Stimulated activated CD4-positive, alpha-beta T cell treated with anti-CD3 and anti-CD28 coated beads, Interleukin-15, amount 100 ng/mL, for 48 hours (primary cell): ENCODE measurements at regions not wholly inside any gene's neighbourhood (a gene's known extent, or its start where the extent isn't known, plus 50 kb on each side); places are given as distances from the start of the nearest gene placed in this dataset.

Source experiments
- DNase-seq, 2 donors: peaks; one replicate each; pipeline ENCODE4 v3.0.0-alpha.2; 2020; ENCODE audit warnings: low read depth in 2 of 2

GRCh38 chr1:239436286-239436685 is 49.9 kb downstream of the CHRM3 start:
- no peak for DNase-seq

GRCh38 chr1:239437822-239438221 is 51.5 kb downstream of the CHRM3 start:
- DNase-seq: no peak

- DNase-seq: no peak
Observed at GRCh38 chr1:239438891-239439290, 52.5 kb downstream of the CHRM3 start.

- no peak for DNase-seq
Observed at GRCh38 chr1:239443361-239443760, 57.0 kb downstream of the CHRM3 start.

GRCh38 chr1:239446611-239447010 is 60.2 kb downstream of the CHRM3 start:
- no peak for DNase-seq

GRCh38 chr1:239448911-239449310 is 62.5 kb downstream of the CHRM3 start:
- DNase-seq: no peak

- DNase-seq: no peak
Observed at GRCh38 chr1:239455743-239456142, 69.4 kb downstream of the CHRM3 start.

GRCh38 chr1:239456788-239457187 is 70.4 kb downstream of the CHRM3 start:
- no peak for DNase-seq

GRCh38 chr1:239457491-239458143 is 71.2 kb downstream of the CHRM3 start:
- no peak for DNase-seq

- no peak for DNase-seq
Observed at GRCh38 chr1:239458144-239458500, 71.8 kb downstream of the CHRM3 start.

GRCh38 chr1:239467730-239468129 is 81.4 kb downstream of the CHRM3 start:
- DNase-seq: no peak

GRCh38 chr1:239478069-239478468 is 91.7 kb downstream of the CHRM3 start:
- DNase-seq: no peak

GRCh38 chr1:239483391-239483790 is 97.0 kb downstream of the CHRM3 start:
- DNase-seq: no peak

- no peak for DNase-seq
Observed at GRCh38 chr1:239493811-239494414, 107.5 kb downstream of the CHRM3 start.

- DNase-seq: no peak
Observed at GRCh38 chr1:239505094-239505493, 118.7 kb downstream of the CHRM3 start.

- no peak for DNase-seq
Observed at GRCh38 chr1:239507826-239508225, 121.5 kb downstream of the CHRM3 start.

GRCh38 chr1:239511875-239512274 is 125.5 kb downstream of the CHRM3 start:
- no peak for DNase-seq

GRCh38 chr1:239516579-239516978 is 130.2 kb downstream of the CHRM3 start:
- no peak for DNase-seq

- no peak for DNase-seq
Observed at GRCh38 chr1:239526391-239526790, 140.0 kb downstream of the CHRM3 start.

GRCh38 chr1:239527051-239527693 is 140.8 kb downstream of the CHRM3 start:
- DNase-seq: no peak

- no peak for DNase-seq
Observed at GRCh38 chr1:239536165-239536849, 149.9 kb downstream of the CHRM3 start.

GRCh38 chr1:239537795-239538194 is 151.4 kb downstream of the CHRM3 start:
- no peak for DNase-seq
